GM04504 (cell line): ENCODE measurements at regions not wholly inside any gene's neighbourhood (a gene's known extent, or its start where the extent isn't known, plus 50 kb on each side); places are given as distances from the start of the nearest gene placed in this dataset.
"Not testable (repeated sequence)": the region's sequence is repeated elsewhere in the genome, so short reads cannot be mapped to it uniquely, and the experiment has no call there.

Experiments
- DNase-seq: peaks from one replicate; pipeline ENCODE4 v3.0.0-alpha.2; 2012; ENCODE audit warnings: low read depth

GRCh38 chr2:39487398-39488250, 50.5 kb upstream of the MAP4K3 start:
- DNase-seq: no peak

DNA sequence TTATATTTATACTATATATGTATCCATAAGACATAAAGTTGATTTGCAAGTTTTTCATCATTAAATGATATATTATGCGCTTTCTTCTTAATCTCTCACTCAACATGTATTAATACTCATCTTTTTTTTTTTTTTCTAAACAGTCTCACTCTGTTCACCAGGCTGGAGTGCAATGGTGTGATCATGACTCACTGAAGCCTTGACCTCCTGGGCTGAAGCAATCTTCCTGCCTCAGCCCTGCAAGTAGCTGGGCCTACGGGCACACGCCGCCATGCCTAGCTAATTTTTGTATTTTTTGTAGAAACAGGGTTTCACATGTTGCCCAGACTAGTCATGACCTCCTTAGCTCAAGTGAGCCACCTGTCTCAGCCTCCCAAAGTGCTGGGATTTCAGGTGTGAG, 51.4 kb upstream of the MAP4K3 start:
- DNase-seq: peak; percentile 61

GRCh38 chr2:39490586-39490985, 53.5 kb upstream of the MAP4K3 start:
- DNase-seq: no peak

- DNase-seq: no peak
Measured at GRCh38 chr2:39491653-39492052, 54.6 kb upstream of the MAP4K3 start.

DNA sequence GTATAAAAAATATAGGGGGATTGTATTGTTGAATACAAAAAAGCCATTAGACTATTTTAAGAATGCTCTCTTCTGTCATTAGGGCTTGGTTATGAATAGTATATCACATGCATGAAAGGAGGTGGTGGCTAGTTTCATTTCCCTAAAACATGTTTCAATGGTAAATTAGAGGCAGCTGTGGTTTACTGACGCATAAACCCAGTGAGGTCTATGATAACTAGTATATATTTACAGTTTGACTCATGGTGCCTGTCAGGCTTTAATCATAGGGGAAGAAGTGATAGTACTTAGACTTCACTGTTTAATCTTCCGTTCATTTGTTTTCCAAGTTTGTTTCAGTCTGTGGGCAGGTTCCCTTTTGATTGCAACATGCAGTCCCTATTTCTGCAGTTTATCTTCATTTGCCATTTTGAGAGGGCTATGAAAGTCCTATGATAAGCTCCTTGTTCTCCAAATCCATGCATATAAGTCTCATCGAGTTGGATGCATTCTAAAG, 55.1 kb upstream of the MAP4K3 start:
- peak; percentile 81 for DNase-seq

DNA sequence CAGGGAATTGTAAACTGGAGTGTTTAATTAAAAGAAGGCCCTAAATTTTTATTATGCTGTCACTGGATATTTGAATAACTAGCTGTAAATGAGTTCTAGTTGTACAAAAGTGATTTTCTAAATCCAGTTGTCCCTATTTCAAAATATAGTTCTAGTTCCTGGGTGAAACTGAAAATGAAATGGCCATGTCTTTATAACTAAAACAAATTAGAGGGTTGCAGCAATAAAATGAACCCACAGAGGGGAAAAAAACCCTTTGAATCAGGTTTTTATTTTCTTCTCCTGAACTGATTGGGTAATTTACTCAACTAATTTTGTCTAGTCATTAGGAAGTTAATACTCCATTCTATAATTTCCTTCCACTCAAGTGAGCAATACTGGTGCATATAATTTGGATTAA, 55.6 kb upstream of the MAP4K3 start:
- no peak for DNase-seq

DNA sequence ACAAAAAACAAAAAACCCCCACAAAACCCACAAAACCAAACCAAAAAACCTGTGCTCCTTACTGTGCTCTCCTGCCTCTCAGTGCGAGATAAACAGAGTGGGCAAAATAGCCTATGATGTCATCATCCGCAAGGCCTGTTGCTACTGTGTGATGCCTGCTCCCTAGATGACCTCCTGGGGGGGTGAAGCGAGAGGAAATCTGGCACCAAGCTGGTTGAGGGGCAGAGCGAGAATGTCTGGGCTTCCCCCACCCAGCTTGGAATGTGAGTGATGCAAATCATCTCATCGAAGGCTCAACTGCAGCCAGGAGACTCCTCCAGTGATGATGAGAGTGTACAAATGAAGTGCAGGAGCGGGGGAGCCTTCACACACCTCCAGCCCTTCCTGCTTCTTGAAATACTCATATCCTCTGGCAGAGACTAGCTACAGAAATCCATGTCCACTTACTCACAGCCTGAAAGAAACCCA, 57.7 kb upstream of the MAP4K3 start:
- DNase-seq: peak; percentile 91

- DNase-seq: no peak
Measured at GRCh38 chr2:39497082-39497801, 60.2 kb upstream of the MAP4K3 start.

- DNase-seq: not testable (repeated sequence)
Measured at GRCh38 chr2:39498176-39498575, 61.1 kb upstream of the MAP4K3 start.

DNA sequence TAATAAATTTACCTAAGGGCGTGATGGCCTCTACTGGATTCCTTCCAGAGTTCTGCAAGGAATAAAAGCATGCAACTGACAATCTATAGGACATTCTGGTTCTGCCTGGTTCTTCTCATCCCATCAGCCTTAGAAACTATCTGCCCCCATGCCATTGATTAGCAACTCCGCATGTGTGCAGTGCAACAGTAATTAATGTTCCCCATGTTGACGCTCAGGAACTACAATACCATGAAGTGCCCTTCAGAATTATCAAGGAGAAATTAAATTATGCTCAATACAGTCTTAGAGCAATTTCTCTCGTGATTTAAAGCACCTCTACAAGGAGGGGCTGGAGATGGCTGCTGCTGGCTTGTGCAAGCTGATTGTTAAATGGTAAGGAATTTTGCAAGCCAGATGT, 61.7 kb upstream of the MAP4K3 start:
- no peak for DNase-seq

GRCh38 chr2:39499336-39499735, 62.3 kb upstream of the MAP4K3 start:
- no peak for DNase-seq

- no peak for DNase-seq
Measured at GRCh38 chr2:39501412-39501811, 64.3 kb upstream of the MAP4K3 start.

DNA sequence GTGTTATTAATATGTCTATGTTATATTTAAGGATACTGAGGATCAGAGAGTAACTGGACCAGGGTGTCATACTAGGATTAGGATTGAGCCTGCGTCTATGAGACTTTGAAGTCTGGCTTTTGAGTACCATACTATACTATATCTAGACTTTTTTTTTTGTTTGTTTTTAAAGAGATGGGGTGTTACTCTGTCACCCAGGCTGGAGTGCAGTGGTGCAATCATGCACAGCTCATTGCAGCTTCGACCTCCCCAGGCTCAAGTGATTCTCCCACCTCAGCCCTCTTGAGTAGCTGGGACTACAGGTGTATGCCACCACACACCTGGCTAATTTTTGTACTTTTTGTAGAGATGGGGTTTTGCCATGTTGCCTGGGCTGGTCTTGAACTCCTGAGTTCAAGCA, 66.2 kb upstream of the MAP4K3 start:
- DNase-seq: no peak

- DNase-seq: peak; percentile 67
Measured at GRCh38 chr2:39504790-39505335, 67.8 kb upstream of the MAP4K3 start.

GRCh38 chr2:39506215-39506614, 69.1 kb upstream of the MAP4K3 start:
- DNase-seq: no peak

GRCh38 chr2:39508198-39508597, 71.1 kb upstream of the MAP4K3 start:
- DNase-seq: no peak

GRCh38 chr2:39510140-39510539, 73.1 kb upstream of the MAP4K3 start:
- DNase-seq: no peak

DNA sequence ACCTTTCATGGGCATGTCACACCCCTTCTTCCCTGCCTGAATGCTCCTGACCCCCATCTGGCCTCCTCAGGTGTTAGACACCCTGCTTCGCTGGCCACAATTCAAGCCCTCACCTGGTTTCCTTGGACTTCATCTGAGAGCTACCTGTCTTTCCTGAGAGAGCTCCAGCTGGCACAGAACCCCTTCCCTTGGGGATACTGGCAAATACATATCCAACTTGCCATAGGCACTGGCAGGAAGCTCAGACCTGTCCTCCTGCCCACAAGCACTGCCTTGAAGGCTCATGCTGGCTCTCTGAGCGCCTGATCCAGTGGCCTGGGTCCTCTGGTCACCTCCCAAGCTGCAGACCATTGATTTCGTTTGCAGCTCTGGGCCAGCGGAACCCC, 74.1 kb upstream of the MAP4K3 start:
- DNase-seq: no peak

DNA sequence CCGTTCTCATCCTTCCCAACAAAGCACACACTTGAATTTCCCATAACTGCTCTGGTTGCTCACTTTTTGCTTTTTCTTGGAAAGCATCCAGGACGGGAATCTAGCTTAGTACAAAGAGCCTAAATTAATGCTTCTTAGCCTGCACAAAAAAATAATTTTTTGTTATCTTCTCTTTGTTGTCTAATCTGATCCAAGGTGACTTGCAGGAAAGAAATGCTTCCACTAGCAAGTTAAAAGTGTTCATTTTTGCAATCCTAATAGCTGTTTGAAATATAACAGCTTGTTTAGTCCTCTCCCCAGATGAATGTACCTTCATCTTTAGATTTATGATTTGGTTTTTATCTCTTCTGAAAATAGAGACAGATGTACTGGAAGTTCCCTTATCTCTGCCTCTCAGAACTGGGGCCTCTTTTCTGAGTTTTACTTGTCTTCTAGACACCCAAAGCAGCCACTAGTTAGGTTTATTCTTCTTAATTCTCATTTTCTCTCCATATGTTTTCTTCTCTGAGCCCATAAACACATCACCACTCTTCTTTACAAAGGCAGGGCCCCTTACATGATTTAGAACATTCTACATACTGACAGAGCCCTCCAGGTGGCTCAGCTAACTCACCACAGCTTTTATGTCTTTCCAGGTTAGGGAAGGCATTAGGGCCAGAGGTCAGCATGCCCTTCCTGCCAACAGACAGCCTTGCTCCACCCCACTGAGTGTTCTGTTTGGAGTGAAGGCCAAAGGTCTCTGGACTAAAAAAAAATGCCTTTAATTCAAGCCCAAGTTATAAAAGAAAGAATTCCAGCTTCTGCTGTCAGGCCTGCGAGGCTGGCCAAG, 74.7 kb upstream of the MAP4K3 start:
- DNase-seq: no peak

- DNase-seq: no peak
Measured at GRCh38 chr2:39512434-39512935, 75.4 kb upstream of the MAP4K3 start.

DNA sequence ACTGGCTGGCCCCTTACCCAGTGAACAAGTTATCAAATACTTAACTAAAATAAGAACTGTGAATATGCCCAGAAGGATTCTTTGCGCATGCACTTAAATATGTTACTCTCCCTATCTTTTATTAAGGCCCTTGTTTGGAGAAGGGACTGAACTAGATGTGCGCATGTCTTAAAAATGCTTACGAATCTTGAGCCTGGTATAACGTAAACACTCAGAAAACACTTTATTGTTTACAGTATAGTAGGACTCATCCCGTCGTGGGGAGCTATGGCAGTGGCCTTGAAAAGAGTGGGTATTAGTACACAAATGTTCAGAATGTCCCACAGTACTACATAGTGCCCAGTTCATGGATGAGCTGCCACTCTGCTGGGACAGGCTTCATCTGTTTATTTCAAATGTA, 75.9 kb upstream of the MAP4K3 start:
- DNase-seq: no peak

DNA sequence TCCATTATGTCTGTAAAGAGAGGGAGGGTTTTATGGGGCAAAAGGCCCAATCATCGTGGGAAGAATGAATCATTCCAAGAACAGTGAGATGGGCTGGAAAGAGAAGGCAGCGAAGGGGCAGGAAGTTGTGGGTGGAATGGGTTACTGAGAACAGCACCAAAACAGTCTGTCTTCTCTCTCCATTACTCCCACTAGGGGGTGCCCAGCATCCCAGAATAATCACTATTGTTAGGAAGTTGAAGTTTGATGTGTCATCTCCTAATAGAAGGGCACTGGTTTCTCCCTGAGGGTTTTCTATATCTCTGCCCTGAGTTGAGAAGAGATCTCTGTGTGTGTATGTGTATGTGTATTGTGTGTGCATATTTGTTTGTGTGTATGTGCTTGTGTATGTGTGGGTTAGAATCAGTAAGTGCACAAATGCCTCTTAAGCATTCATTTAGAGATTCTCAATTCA, 76.6 kb upstream of the MAP4K3 start:
- DNase-seq: peak; percentile 89
